Panc1 (cell line): ENCODE measurements at regions not wholly inside any gene's neighbourhood (a gene's known extent, or its start where the extent isn't known, plus 50 kb on each side); places are given as distances from the start of the nearest gene placed in this dataset.

Experiments used
- ATAC-seq: fragments of 200-7000 bp; cut with Tn5 transposase; 2 replicates; pipeline ENCODE4 v1.9.1; 2020; ENCODE audit warnings: mild to moderate bottlenecking, moderate library complexity
- BruUV-seq: library from RNA; stranded (reverse); fragments of 400-500 nt; replicated peaks from 2 replicates; lab custom pipeline; 2021; lab: Mats Ljungman, UMichigan
- CTCF ChIA-PET: fragments of 300-600 bp; sonication (Branson Sonifier 250); formaldehyde crosslinking; loops from one replicate; lab custom pipeline; 2022; ENCODE audit warnings: antibody characterized with exemption; lab: Charles Lee
- POLR2A ChIA-PET: fragments of 300-600 bp; sonication (Branson Sonifier 250); formaldehyde crosslinking; loops from one replicate; lab custom pipeline; 2022; ENCODE audit warnings: antibody characterized with exemption; lab: Charles Lee
- DNase-seq: peaks from one replicate; pipeline ENCODE4 v3.0.0-alpha.2; 2010; ENCODE audit warnings: low read depth, low spot score
- H3K27ac ChIP-seq: 2 replicates; pipeline ENCODE4 v1.5.1; 2011; ENCODE audit warnings: mild to moderate bottlenecking, low read length, inconsistent platforms
- H3K27me3 ChIP-seq: fragments of 200-500 bp; sonication (Bioruptor generic); 2 replicates; pipeline ENCODE4 v1.6.0; 2014; ENCODE audit warnings: low read length, inconsistent platforms; ENCODE audit not compliant: control insufficient read depth, insufficient read depth
- H3K36me3 ChIP-seq: fragments of 200-500 bp; sonication (Bioruptor generic); 2 replicates; pipeline ENCODE4 v1.5.1; 2014; ENCODE audit warnings: inconsistent platforms, mild to moderate bottlenecking, low read length, moderate library complexity; ENCODE audit not compliant: control insufficient read depth, insufficient read depth
- H3K4me1 ChIP-seq: 2 replicates; pipeline ENCODE4 v1.5.1; 2011; ENCODE audit warnings: inconsistent platforms, mild to moderate bottlenecking, low read length, moderate library complexity; ENCODE audit not compliant: control insufficient read depth, insufficient read depth
- H3K4me3 ChIP-seq, 2 experiments: 2 replicates each; pipeline ENCODE4 v1.5.1; 2011 to 2012; ENCODE audit warnings: low read depth in 2 of 2, low read length in 2 of 2, mild to moderate bottlenecking in 2 of 2, inconsistent platforms in 1 of 2, moderate library complexity in 1 of 2
- H3K9me3 ChIP-seq: fragments of 200-500 bp; sonication (Bioruptor generic); 2 replicates; pipeline ENCODE4 v1.5.1; 2014; ENCODE audit warnings: low read depth, mild to moderate bottlenecking, inconsistent platforms, low read length, moderate library complexity; ENCODE audit not compliant: control insufficient read depth, insufficient read depth
- POLR2AphosphoS5 ChIP-seq: IDR thresholded peaks from 2 replicates; pipeline ENCODE4 v1.6.1; 2012; ENCODE audit warnings: mild to moderate bottlenecking, low read depth, low read length, moderate library complexity
- SIN3A ChIP-seq: IDR thresholded peaks from 2 replicates; pipeline ENCODE4 v1.6.1; 2012; ENCODE audit warnings: low read depth, mild to moderate bottlenecking, low read length, moderate library complexity, borderline replicate concordance; ENCODE audit not compliant: insufficient read depth
- TCF7L2 ChIP-seq: IDR thresholded peaks from 2 replicates; pipeline ENCODE4 v1.6.1; 2011; ENCODE audit warnings: mild to moderate bottlenecking, low read depth, low read length, inconsistent platforms
- in situ Hi-C: cut with HindIII; loops from 2 replicates; pipeline ENCODE4 v1.10.0; 2016; ENCODE audit warnings: low sequenced_read_pairs, low pct_unique_long_range_greater_than_20kb
- intact Hi-C: fragments of 100-400 bp; cut with micrococcal nuclease; formaldehyde crosslinking; loops from one replicate; pipeline ENCODE4 v1.10.0; 2022; ENCODE audit not compliant: unreplicated experiment
- TF ChIP-seq, protein P1 (sequence below): fragments of 450-650 bp; IDR thresholded peaks from 2 replicates; pipeline ENCODE4 v1.5.1; 2017; ENCODE audit warnings: mild to moderate bottlenecking
- TF ChIP-seq, protein P2 (sequence below), 2 experiments: IDR thresholded peaks; 2 replicates each; pipeline ENCODE4 v1.6.1; 2011 to 2012; ENCODE audit warnings: low read depth in 2 of 2, control low read depth in 1 of 2, low read length in 1 of 2, mild to moderate bottlenecking in 1 of 2, moderate library complexity in 1 of 2; ENCODE audit not compliant: insufficient read depth in 1 of 2

DNA sequence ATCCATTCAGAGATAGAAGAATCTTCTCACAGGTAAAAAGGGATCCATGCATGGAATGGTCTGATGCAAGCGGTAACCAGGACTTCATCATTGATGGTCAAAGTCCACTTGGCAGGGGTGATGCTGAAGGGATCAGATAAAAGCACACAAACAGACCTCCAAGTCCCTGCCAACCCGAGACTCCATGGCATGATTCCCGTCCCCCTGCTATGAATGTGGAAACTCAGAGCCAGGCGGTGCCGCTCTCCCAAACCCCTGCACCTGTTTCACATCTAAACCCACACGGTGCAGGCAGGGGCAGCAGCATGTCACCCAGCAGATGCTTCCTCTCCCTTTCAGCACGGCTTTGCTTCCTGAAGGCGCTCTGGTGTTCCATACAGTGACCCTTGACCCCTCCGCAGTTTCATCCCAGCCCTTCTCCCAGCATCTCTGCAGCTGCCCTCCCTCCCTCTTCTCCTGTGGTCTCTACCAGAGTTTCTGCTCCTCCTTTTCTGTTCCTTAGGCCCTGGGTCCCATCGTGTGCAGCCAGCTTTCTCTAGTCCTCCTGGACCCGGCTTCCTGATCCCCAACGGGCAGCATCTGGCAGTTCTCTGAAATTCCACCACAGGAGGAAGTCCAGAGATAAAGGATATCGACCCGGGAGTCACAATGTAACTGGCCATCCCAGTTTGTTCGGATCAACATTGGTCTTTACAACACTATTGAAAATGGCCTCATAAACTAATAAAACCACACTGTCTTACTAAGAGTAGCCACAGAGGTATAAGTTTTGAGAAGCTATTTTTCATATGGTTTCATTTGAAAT, 235.0 kb downstream of the TTLL2 start:
- Histone ChIP-seq H3K4me1 (no peaks in the 10 kb centered on the region), H3K9me3 (no peaks in the 10 kb centered on the region), H3K36me3 (no peaks in the 10 kb centered on the region), H3K4me3 (no peak overlapping the region), H3K27ac (no peak overlapping the region), H3K27me3 (no peaks in the 10 kb centered on the region)
- ChIA-PET POLR2A (no interaction called here), CTCF (no interaction called here)
- no TSS peak for BruUV-seq
- intact Hi-C loops (no loop called here), in situ Hi-C loops (no loop called here)
- DNase-seq = no peak
- TF ChIP-seq POLR2AphosphoS5 = no peak
- no peak for TF ChIP-seq SIN3A
- no peak for TF ChIP-seq TCF7L2
- TF ChIP-seq, protein P1, sequence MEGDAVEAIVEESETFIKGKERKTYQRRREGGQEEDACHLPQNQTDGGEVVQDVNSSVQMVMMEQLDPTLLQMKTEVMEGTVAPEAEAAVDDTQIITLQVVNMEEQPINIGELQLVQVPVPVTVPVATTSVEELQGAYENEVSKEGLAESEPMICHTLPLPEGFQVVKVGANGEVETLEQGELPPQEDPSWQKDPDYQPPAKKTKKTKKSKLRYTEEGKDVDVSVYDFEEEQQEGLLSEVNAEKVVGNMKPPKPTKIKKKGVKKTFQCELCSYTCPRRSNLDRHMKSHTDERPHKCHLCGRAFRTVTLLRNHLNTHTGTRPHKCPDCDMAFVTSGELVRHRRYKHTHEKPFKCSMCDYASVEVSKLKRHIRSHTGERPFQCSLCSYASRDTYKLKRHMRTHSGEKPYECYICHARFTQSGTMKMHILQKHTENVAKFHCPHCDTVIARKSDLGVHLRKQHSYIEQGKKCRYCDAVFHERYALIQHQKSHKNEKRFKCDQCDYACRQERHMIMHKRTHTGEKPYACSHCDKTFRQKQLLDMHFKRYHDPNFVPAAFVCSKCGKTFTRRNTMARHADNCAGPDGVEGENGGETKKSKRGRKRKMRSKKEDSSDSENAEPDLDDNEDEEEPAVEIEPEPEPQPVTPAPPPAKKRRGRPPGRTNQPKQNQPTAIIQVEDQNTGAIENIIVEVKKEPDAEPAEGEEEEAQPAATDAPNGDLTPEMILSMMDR = no peak
- TF ChIP-seq, protein P2, sequence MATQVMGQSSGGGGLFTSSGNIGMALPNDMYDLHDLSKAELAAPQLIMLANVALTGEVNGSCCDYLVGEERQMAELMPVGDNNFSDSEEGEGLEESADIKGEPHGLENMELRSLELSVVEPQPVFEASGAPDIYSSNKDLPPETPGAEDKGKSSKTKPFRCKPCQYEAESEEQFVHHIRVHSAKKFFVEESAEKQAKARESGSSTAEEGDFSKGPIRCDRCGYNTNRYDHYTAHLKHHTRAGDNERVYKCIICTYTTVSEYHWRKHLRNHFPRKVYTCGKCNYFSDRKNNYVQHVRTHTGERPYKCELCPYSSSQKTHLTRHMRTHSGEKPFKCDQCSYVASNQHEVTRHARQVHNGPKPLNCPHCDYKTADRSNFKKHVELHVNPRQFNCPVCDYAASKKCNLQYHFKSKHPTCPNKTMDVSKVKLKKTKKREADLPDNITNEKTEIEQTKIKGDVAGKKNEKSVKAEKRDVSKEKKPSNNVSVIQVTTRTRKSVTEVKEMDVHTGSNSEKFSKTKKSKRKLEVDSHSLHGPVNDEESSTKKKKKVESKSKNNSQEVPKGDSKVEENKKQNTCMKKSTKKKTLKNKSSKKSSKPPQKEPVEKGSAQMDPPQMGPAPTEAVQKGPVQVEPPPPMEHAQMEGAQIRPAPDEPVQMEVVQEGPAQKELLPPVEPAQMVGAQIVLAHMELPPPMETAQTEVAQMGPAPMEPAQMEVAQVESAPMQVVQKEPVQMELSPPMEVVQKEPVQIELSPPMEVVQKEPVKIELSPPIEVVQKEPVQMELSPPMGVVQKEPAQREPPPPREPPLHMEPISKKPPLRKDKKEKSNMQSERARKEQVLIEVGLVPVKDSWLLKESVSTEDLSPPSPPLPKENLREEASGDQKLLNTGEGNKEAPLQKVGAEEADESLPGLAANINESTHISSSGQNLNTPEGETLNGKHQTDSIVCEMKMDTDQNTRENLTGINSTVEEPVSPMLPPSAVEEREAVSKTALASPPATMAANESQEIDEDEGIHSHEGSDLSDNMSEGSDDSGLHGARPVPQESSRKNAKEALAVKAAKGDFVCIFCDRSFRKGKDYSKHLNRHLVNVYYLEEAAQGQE (IDR thresholded peaks at IDR 0.05; ENCODE audit: insufficient read depth in 1 of 2, low read depth in 2 of 2, low read length in 1 of 2) = no peak
- ATAC-seq = no peak

DNA sequence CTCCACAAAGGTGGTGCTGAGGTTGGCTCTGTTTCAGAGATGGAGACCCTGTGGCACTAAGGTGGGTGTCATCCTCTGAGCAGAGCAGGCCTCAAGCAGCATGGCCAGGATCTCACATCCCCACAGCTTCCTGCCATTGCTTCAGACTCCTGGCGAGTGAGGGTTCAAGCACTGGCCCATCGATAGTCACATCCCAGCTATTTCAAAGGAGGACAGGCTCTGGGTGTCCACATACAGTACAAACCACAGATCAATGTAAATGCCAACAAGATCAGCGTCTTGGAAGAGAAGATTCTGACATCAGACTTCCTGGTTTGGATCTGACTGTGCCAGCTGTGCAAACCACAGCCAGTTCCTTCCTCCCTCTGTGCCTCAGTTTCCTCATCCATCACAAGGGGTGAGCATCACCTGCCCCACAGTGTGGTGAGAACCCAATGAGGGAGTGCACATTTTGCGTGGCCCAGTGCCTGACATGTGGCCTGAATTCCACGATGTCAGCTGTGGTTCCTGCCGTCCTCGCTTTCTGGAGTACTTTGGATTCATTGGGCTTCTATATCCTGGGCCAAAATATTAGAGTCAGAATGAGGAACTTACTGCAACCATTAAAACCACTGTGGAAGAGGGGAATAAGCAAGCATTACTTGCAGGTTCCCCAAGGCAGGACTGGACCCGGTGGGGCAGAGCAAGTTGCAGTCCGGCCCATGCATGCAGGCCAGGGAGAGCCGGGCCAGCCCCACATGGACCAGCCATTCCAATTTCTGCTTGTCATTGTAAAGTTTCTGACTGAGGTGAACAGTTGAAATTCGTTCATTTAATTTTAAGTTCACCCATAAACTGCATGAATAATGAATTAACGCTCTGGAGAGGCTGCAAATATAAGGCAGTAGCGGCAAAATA, 236.0 kb downstream of the TTLL2 start:
- in situ Hi-C loops = no loop called here
- CTCF ChIA-PET = no interaction called here

More for the DNA sequence above, 236.0 kb downstream of the TTLL2 start:
- no TSS peak for BruUV-seq
- no peak for DNase-seq
- TF ChIP-seq, protein P1 = no peak
- no peak for TF ChIP-seq POLR2AphosphoS5
- TF ChIP-seq, protein P2 (IDR thresholded peaks at IDR 0.05; ENCODE audit: insufficient read depth in 1 of 2, low read depth in 2 of 2, low read length in 1 of 2) = no peak
- no peak for TF ChIP-seq SIN3A
- no peak for TF ChIP-seq TCF7L2
- intact Hi-C loops = no loop called here
- no peak for ATAC-seq
- POLR2A ChIA-PET = no interaction called here
- Histone ChIP-seq H3K9me3 (no peaks in the 10 kb centered on the region), H3K27ac (no peak overlapping the region), H3K36me3 (no peaks in the 10 kb centered on the region), H3K4me1 (no peaks in the 10 kb centered on the region), H3K27me3 (no peaks in the 10 kb centered on the region), H3K4me3 (no peak overlapping the region)
